ENCODE measurements at regions not wholly inside any gene's neighbourhood (a gene's known extent, or its start where the extent isn't known, plus 50 kb on each side); places are given as distances from the start of the nearest gene placed in this dataset.

GRCh38 chr7:81624021-81624592 lies 145.7 kb downstream of the HGF start:
- no peak for TF ChIP-seq ZNF274 (IDR thresholded peaks at IDR 0.05; ENCODE audit: low read depth, low read length)
- TF ChIP-seq YY1 (IDR thresholded peaks at IDR 0.05; ENCODE audit: insufficient read depth, insufficient read length) = no peak
